ENCODE measurements at regions not wholly inside any gene's neighbourhood (a gene's known extent, or its start where the extent isn't known, plus 50 kb on each side); places are given as distances from the start of the nearest gene placed in this dataset.
"Not testable (repeated sequence)": the region's sequence is repeated elsewhere in the genome, so short reads cannot be mapped to it uniquely, and the experiment has no call there.

DNA sequence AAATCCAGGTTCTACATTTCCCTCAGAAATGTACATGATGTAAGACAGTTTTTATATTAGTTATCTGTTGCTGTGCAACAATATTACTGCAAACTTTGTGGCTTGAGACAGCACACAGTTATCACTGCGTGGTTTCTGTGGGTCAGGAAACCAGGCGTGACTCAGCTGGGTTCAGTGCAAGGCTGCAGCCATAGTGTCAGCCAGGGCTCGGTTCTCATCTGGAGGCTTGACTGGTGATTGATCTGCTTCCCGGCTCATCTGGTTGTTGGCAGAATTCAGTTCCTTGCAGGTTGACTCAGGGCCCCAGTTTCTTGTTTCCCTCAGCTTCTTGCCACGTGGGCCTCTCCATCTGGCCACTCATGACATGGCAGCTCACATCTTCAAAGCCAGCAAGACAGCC, 146.8 kb upstream of the ROPN1B start:
- TF ChIP-seq, protein P1, sequence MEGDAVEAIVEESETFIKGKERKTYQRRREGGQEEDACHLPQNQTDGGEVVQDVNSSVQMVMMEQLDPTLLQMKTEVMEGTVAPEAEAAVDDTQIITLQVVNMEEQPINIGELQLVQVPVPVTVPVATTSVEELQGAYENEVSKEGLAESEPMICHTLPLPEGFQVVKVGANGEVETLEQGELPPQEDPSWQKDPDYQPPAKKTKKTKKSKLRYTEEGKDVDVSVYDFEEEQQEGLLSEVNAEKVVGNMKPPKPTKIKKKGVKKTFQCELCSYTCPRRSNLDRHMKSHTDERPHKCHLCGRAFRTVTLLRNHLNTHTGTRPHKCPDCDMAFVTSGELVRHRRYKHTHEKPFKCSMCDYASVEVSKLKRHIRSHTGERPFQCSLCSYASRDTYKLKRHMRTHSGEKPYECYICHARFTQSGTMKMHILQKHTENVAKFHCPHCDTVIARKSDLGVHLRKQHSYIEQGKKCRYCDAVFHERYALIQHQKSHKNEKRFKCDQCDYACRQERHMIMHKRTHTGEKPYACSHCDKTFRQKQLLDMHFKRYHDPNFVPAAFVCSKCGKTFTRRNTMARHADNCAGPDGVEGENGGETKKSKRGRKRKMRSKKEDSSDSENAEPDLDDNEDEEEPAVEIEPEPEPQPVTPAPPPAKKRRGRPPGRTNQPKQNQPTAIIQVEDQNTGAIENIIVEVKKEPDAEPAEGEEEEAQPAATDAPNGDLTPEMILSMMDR (IDR thresholded peaks at IDR 0.05; ENCODE audit: insufficient read depth, low read length), result not testable (repeated sequence)
- TF ChIP-seq GABPA (IDR thresholded peaks at IDR 0.05; ENCODE audit: low read depth); POLR2AphosphoS5 (IDR thresholded peaks at IDR 0.05; ENCODE audit: low read depth); SPI1 (IDR thresholded peaks at IDR 0.05; ENCODE audit: borderline replicate concordance, low read depth); REST (IDR thresholded peaks at IDR 0.05; ENCODE audit: insufficient replicate concordance, low read depth): not testable (repeated sequence)
